WTC11 (cell line): ENCODE measurements at regions not wholly inside any gene's neighbourhood (a gene's known extent, or its start where the extent isn't known, plus 50 kb on each side); places are given as distances from the start of the nearest gene placed in this dataset.

Experiments used
- ATAC-seq: fragments of 200-7000 bp; cut with Tn5 transposase; 2 replicates; pipeline ENCODE4 v1.10.0; 2021; ENCODE audit warnings: mild to moderate bottlenecking, moderate library complexity
- CTCF ChIA-PET: fragments of 300-600 bp; sonication (Branson Sonifier 250); formaldehyde crosslinking; loops from one replicate; lab custom pipeline; 2021; ENCODE audit warnings: antibody characterized with exemption; lab: Charles Lee
- POLR2A ChIA-PET: fragments of 350-600 bp; sonication (Branson Sonifier 250); formaldehyde crosslinking; loops from one replicate; lab custom pipeline; 2021; ENCODE audit warnings: antibody characterized with exemption; lab: Charles Lee
- DNase-seq: peaks from one replicate; pipeline ENCODE4 v3.0.0; 2021; ENCODE audit warnings: low spot score
- H3K27ac Mint-ChIP-seq: 2 replicates; pipeline ENCODE4 v1.8.0; 2021; ENCODE audit warnings: mixed read lengths
- H3K27me3 Mint-ChIP-seq: 2 replicates; pipeline ENCODE4 v1.8.0; 2021; ENCODE audit warnings: low read depth, mild to moderate bottlenecking, moderate library complexity, mixed read lengths
- H3K36me3 Mint-ChIP-seq: 2 replicates; pipeline ENCODE4 v1.8.0; 2021; ENCODE audit warnings: mixed read lengths
- H3K4me1 Mint-ChIP-seq: 2 replicates; pipeline ENCODE4 v1.8.0; 2022; ENCODE audit warnings: mixed read lengths
- H3K4me3 Mint-ChIP-seq: 2 replicates; pipeline ENCODE4 v1.8.0; 2021; ENCODE audit warnings: mild to moderate bottlenecking, moderate library complexity, mixed read lengths
- H3K9me3 Mint-ChIP-seq: 2 replicates; pipeline ENCODE4 v1.8.0; 2021; ENCODE audit warnings: mixed read lengths
- CREB1 ChIP-seq: sonication (generic); formaldehyde crosslinking; IDR thresholded peaks from 2 replicates; pipeline ENCODE4 v1.8.0; 2023; ENCODE audit warnings: mild to moderate bottlenecking, missing genetic modification reagents
- ETV6 ChIP-seq: sonication (generic); formaldehyde crosslinking; IDR thresholded peaks from 2 replicates; pipeline ENCODE4 v1.8.1; 2022; ENCODE audit warnings: mild to moderate bottlenecking, missing genetic modification reagents
- FOXP1 ChIP-seq: sonication (generic); formaldehyde crosslinking; IDR thresholded peaks from 2 replicates; pipeline ENCODE4 v1.8.0; 2022; ENCODE audit warnings: missing genetic modification reagents, mild to moderate bottlenecking, moderate library complexity, borderline replicate concordance
- GRHL2 ChIP-seq: fragments of 250-450 bp; sonication (Bioruptor Pico); IDR thresholded peaks from 2 replicates; pipeline ENCODE4 v1.8.0; 2022; ENCODE audit warnings: mild to moderate bottlenecking, moderate library complexity; ENCODE audit not compliant: insufficient replicate concordance, severe bottlenecking
- GTF2I ChIP-seq: fragments of 250-450 bp; sonication (Bioruptor Pico); conservative IDR thresholded peaks from 2 replicates; pipeline ENCODE4 v1.4.0; 2021; ENCODE audit warnings: mild to moderate bottlenecking
- JUN ChIP-seq: sonication (generic); formaldehyde crosslinking; IDR thresholded peaks from 2 replicates; pipeline ENCODE4 v1.8.0; 2023; ENCODE audit warnings: mild to moderate bottlenecking, missing genetic modification reagents
- MXD4 ChIP-seq: fragments of 250-450 bp; sonication (Bioruptor Pico); IDR thresholded peaks from 2 replicates; pipeline ENCODE4 v1.8.0; 2021; ENCODE audit warnings: mild to moderate bottlenecking, moderate library complexity, borderline replicate concordance
- MYBL2 ChIP-seq: sonication (generic); formaldehyde crosslinking; IDR thresholded peaks from 2 replicates; pipeline ENCODE4 v1.8.1; 2023; ENCODE audit warnings: mild to moderate bottlenecking, moderate library complexity, missing genetic modification reagents
- NFYB ChIP-seq: sonication (generic); formaldehyde crosslinking; conservative IDR thresholded peaks from 2 replicates; pipeline ENCODE4 v1.8.0; 2022; ENCODE audit warnings: low read depth, missing genetic modification reagents
- SMAD3 ChIP-seq: sonication (generic); formaldehyde crosslinking; IDR thresholded peaks from 2 replicates; pipeline ENCODE4 v1.8.0; 2022; ENCODE audit warnings: missing genetic modification reagents, mild to moderate bottlenecking, borderline replicate concordance
- TP53 ChIP-seq: sonication (generic); formaldehyde crosslinking; IDR thresholded peaks from 2 replicates; pipeline ENCODE4 v1.8.1; 2023; ENCODE audit warnings: mild to moderate bottlenecking, missing genetic modification reagents
- ZNF263 ChIP-seq: sonication (generic); formaldehyde crosslinking; IDR thresholded peaks from 2 replicates; pipeline ENCODE4 v1.8.1; 2022; ENCODE audit warnings: low read depth, mild to moderate bottlenecking, moderate library complexity, missing genetic modification reagents
- TF ChIP-seq, protein P1 (sequence below): sonication (generic); formaldehyde crosslinking; IDR thresholded peaks from 2 replicates; pipeline ENCODE4 v1.8.0; 2022; ENCODE audit warnings: mild to moderate bottlenecking, missing genetic modification reagents
- TF ChIP-seq, protein P2 (sequence below): sonication (generic); formaldehyde crosslinking; conservative IDR thresholded peaks from 2 replicates; pipeline ENCODE4 v1.8.1; 2023; ENCODE audit warnings: mild to moderate bottlenecking, low read depth, missing genetic modification reagents, moderate library complexity
- TF ChIP-seq, protein P3 (sequence below): fragments of 250-450 bp; sonication (Bioruptor Pico); IDR thresholded peaks from 2 replicates; pipeline ENCODE4 v1.9.0; 2021; ENCODE audit warnings: mild to moderate bottlenecking
- TF ChIP-seq, protein P4 (sequence below): sonication (generic); formaldehyde crosslinking; IDR thresholded peaks from 2 replicates; pipeline ENCODE4 v1.8.0; 2023; ENCODE audit warnings: missing genetic modification reagents
- TF ChIP-seq, protein P5 (sequence below): sonication (generic); formaldehyde crosslinking; IDR thresholded peaks from 2 replicates; pipeline ENCODE4 v1.8.0; 2023; ENCODE audit warnings: missing genetic modification reagents, mild to moderate bottlenecking, borderline replicate concordance
- TF ChIP-seq, protein P6 (sequence below): sonication (generic); formaldehyde crosslinking; IDR thresholded peaks from 2 replicates; pipeline ENCODE4 v1.8.1; 2022; ENCODE audit warnings: low read depth, missing genetic modification reagents, borderline replicate concordance
- TF ChIP-seq, protein P7 (sequence below): sonication (generic); formaldehyde crosslinking; IDR thresholded peaks from 2 replicates; pipeline ENCODE4 v1.8.1; 2022; ENCODE audit warnings: mild to moderate bottlenecking, moderate library complexity, missing genetic modification reagents
- TF ChIP-seq, protein P8 (sequence below): sonication (generic); formaldehyde crosslinking; conservative IDR thresholded peaks from 2 replicates; pipeline ENCODE4 v1.8.1; 2022; ENCODE audit warnings: mild to moderate bottlenecking, missing genetic modification reagents

DNA sequence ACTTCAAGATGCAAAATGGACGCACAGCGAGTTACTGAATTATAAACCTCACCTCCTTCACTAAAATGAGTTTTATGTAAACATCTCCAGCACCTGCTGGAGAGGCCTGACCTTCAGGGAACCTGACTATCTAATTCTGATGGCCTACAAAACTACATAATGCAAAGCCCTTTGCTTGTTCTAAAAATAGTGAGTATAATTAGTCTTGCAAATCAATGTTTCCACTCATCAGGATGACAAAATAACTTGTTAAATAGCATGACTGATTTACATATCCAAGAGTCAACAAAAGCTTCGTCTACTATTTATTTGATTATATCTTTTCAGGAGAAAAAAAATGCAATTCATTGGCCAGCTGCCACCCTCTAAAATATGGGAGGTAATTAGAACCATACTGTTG, 326.3 kb upstream of the MC4R start:
- CTCF ChIA-PET = no interaction called here
- POLR2A ChIA-PET = no interaction called here

DNA sequence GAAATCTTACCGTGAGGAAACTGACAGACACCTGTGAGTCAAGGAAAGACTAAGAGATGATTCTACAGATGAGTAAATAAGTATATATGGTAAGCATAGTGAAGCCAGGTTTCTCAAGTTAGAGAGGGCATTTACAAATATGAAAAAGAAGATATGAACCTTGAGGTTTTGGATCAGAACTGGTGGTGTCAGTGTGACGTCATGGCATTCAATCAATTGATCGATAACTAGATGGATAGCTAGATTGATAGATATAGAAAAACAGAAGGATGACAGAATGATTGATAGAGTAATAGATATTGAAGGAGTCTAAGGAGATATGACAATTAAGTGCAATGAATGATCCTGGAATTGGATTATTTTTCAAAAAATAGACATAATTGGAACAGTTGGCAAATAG, 350.2 kb upstream of the MC4R start:
- CTCF ChIA-PET = no interaction called here
- POLR2A ChIA-PET = no interaction called here
- ATAC-seq (no peak), DNase-seq (no peak)
- no peaks in the 10 kb centered on the region for H3K9me3 Mint-ChIP-seq
- H3K4me3 Mint-ChIP-seq = no peak overlapping the region
- no peaks in the 10 kb centered on the region for H3K36me3 Mint-ChIP-seq
- H3K27ac Mint-ChIP-seq = no peak overlapping the region
- H3K4me1 Mint-ChIP-seq = no peaks in the 10 kb centered on the region
- no peaks in the 10 kb centered on the region for H3K27me3 Mint-ChIP-seq
- TF ChIP-seq, protein P1, sequence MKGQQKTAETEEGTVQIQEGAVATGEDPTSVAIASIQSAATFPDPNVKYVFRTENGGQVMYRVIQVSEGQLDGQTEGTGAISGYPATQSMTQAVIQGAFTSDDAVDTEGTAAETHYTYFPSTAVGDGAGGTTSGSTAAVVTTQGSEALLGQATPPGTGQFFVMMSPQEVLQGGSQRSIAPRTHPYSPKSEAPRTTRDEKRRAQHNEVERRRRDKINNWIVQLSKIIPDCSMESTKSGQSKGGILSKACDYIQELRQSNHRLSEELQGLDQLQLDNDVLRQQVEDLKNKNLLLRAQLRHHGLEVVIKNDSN (CRISPR knock-in tag) = no peak
- TF ChIP-seq, protein P2, sequence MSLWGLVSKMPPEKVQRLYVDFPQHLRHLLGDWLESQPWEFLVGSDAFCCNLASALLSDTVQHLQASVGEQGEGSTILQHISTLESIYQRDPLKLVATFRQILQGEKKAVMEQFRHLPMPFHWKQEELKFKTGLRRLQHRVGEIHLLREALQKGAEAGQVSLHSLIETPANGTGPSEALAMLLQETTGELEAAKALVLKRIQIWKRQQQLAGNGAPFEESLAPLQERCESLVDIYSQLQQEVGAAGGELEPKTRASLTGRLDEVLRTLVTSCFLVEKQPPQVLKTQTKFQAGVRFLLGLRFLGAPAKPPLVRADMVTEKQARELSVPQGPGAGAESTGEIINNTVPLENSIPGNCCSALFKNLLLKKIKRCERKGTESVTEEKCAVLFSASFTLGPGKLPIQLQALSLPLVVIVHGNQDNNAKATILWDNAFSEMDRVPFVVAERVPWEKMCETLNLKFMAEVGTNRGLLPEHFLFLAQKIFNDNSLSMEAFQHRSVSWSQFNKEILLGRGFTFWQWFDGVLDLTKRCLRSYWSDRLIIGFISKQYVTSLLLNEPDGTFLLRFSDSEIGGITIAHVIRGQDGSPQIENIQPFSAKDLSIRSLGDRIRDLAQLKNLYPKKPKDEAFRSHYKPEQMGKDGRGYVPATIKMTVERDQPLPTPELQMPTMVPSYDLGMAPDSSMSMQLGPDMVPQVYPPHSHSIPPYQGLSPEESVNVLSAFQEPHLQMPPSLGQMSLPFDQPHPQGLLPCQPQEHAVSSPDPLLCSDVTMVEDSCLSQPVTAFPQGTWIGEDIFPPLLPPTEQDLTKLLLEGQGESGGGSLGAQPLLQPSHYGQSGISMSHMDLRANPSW (CRISPR knock-in tag) = no peak
- TF ChIP-seq CREB1 (CRISPR knock-in tag) (no peak), MXD4 (no peak), FOXP1 (CRISPR knock-in tag) (no peak), MYBL2 (CRISPR knock-in tag) (no peak), ZNF263 (CRISPR knock-in tag) (no peak)
- TF ChIP-seq, protein P3, sequence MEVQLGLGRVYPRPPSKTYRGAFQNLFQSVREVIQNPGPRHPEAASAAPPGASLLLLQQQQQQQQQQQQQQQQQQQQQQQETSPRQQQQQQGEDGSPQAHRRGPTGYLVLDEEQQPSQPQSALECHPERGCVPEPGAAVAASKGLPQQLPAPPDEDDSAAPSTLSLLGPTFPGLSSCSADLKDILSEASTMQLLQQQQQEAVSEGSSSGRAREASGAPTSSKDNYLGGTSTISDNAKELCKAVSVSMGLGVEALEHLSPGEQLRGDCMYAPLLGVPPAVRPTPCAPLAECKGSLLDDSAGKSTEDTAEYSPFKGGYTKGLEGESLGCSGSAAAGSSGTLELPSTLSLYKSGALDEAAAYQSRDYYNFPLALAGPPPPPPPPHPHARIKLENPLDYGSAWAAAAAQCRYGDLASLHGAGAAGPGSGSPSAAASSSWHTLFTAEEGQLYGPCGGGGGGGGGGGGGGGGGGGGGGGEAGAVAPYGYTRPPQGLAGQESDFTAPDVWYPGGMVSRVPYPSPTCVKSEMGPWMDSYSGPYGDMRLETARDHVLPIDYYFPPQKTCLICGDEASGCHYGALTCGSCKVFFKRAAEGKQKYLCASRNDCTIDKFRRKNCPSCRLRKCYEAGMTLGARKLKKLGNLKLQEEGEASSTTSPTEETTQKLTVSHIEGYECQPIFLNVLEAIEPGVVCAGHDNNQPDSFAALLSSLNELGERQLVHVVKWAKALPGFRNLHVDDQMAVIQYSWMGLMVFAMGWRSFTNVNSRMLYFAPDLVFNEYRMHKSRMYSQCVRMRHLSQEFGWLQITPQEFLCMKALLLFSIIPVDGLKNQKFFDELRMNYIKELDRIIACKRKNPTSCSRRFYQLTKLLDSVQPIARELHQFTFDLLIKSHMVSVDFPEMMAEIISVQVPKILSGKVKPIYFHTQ = no peak
- TF ChIP-seq, protein P4, sequence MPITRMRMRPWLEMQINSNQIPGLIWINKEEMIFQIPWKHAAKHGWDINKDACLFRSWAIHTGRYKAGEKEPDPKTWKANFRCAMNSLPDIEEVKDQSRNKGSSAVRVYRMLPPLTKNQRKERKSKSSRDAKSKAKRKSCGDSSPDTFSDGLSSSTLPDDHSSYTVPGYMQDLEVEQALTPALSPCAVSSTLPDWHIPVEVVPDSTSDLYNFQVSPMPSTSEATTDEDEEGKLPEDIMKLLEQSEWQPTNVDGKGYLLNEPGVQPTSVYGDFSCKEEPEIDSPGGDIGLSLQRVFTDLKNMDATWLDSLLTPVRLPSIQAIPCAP (CRISPR knock-in tag) = no peak
- TF ChIP-seq, protein P5, sequence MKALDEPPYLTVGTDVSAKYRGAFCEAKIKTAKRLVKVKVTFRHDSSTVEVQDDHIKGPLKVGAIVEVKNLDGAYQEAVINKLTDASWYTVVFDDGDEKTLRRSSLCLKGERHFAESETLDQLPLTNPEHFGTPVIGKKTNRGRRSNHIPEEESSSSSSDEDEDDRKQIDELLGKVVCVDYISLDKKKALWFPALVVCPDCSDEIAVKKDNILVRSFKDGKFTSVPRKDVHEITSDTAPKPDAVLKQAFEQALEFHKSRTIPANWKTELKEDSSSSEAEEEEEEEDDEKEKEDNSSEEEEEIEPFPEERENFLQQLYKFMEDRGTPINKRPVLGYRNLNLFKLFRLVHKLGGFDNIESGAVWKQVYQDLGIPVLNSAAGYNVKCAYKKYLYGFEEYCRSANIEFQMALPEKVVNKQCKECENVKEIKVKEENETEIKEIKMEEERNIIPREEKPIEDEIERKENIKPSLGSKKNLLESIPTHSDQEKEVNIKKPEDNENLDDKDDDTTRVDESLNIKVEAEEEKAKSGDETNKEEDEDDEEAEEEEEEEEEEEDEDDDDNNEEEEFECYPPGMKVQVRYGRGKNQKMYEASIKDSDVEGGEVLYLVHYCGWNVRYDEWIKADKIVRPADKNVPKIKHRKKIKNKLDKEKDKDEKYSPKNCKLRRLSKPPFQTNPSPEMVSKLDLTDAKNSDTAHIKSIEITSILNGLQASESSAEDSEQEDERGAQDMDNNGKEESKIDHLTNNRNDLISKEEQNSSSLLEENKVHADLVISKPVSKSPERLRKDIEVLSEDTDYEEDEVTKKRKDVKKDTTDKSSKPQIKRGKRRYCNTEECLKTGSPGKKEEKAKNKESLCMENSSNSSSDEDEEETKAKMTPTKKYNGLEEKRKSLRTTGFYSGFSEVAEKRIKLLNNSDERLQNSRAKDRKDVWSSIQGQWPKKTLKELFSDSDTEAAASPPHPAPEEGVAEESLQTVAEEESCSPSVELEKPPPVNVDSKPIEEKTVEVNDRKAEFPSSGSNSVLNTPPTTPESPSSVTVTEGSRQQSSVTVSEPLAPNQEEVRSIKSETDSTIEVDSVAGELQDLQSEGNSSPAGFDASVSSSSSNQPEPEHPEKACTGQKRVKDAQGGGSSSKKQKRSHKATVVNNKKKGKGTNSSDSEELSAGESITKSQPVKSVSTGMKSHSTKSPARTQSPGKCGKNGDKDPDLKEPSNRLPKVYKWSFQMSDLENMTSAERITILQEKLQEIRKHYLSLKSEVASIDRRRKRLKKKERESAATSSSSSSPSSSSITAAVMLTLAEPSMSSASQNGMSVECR (CRISPR knock-in tag) = no peak

More for the DNA sequence above, 326.3 kb upstream of the MC4R start:
- no peaks in the 10 kb centered on the region for H3K36me3 Mint-ChIP-seq
- no peaks in the 10 kb centered on the region for H3K4me1 Mint-ChIP-seq
- DNase-seq = no peak
- no peak for ATAC-seq
- TF ChIP-seq ZNF263 (CRISPR knock-in tag) = no peak
- TF ChIP-seq, protein P6, sequence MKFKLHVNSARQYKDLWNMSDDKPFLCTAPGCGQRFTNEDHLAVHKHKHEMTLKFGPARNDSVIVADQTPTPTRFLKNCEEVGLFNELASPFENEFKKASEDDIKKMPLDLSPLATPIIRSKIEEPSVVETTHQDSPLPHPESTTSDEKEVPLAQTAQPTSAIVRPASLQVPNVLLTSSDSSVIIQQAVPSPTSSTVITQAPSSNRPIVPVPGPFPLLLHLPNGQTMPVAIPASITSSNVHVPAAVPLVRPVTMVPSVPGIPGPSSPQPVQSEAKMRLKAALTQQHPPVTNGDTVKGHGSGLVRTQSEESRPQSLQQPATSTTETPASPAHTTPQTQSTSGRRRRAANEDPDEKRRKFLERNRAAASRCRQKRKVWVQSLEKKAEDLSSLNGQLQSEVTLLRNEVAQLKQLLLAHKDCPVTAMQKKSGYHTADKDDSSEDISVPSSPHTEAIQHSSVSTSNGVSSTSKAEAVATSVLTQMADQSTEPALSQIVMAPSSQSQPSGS (CRISPR knock-in tag) = no peak
- TF ChIP-seq MXD4 = no peak
- TF ChIP-seq JUN (CRISPR knock-in tag) = no peak
- no peak for TF ChIP-seq ETV6 (CRISPR knock-in tag)
- TF ChIP-seq NFYB (CRISPR knock-in tag) = no peak
- TF ChIP-seq, protein P7, sequence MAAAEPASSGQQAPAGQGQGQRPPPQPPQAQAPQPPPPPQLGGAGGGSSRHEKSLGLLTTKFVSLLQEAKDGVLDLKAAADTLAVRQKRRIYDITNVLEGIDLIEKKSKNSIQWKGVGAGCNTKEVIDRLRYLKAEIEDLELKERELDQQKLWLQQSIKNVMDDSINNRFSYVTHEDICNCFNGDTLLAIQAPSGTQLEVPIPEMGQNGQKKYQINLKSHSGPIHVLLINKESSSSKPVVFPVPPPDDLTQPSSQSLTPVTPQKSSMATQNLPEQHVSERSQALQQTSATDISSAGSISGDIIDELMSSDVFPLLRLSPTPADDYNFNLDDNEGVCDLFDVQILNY (CRISPR knock-in tag) = no peak
- TF ChIP-seq TP53 (CRISPR knock-in tag) = no peak
- no peak for TF ChIP-seq SMAD3 (CRISPR knock-in tag)
- no peak for TF ChIP-seq GTF2I (CRISPR knock-in tag)
- no peak for TF ChIP-seq GRHL2 (CRISPR knock-in tag)
- TF ChIP-seq, protein P8, sequence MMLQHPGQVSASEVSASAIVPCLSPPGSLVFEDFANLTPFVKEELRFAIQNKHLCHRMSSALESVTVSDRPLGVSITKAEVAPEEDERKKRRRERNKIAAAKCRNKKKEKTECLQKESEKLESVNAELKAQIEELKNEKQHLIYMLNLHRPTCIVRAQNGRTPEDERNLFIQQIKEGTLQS (CRISPR knock-in tag) = no peak
- TF ChIP-seq, all 79 proteins: peak for 0
- no peak overlapping the region for H3K4me3 Mint-ChIP-seq
- H3K27me3 Mint-ChIP-seq = no peaks in the 10 kb centered on the region
- H3K9me3 Mint-ChIP-seq = no peaks in the 10 kb centered on the region
- no peak overlapping the region for H3K27ac Mint-ChIP-seq
